ENCODE measurements at regions not wholly inside any gene's neighbourhood (a gene's known extent, or its start where the extent isn't known, plus 50 kb on each side); places are given as distances from the start of the nearest gene placed in this dataset.

GRCh38 chr12:124464830-124465229, 102.6 kb downstream of the NCOR2 start:
- TF ChIP-seq CTCF (IDR thresholded peaks at IDR 0.05; ENCODE audit: control extremely low read depth, extremely low read depth) = no peak
- Histone ChIP-seq H3K36me3 (ENCODE audit: control insufficient read depth in 4 of 4, insufficient read depth in 4 of 4, low read length in 4 of 4) (peaks cover 6 to 52% (median 33%) of the 10 kb centered on the region in 4 donors), H3K27me3 (ENCODE audit: control insufficient read depth in 3 of 3, insufficient read depth in 3 of 3, low read length in 2 of 3) (no peaks in the 10 kb centered on the region), H3K27ac (ENCODE audit: low read depth in 1 of 2, low read length in 1 of 2) (no peak overlapping the region), H3K4me1 (ENCODE audit: control insufficient read depth in 5 of 5, insufficient read depth in 5 of 5, low read length in 5 of 5) (peaks cover 0 to 2% (median 0%) of the 10 kb centered on the region in 5 donors), H3K9ac (ENCODE audit: insufficient read depth in 1 of 2, low read length in 2 of 2) (no peak overlapping the region), H3K9me3 (ENCODE audit: control insufficient read depth in 4 of 4, insufficient read depth in 3 of 4, low read length in 3 of 4) (peaks cover 0 to 14% (median 4%) of the 10 kb centered on the region in 4 donors), H3K4me3 (no peak overlapping the region)
- DNase-seq (no peak), ATAC-seq (ENCODE audit: insufficient read depth, low FRiP score) (no peak)
- WGBS, 2 donors = 95% methylated on average over 4 of the region's 4 CpGs

GRCh38 chr12:124464062-124464461, 103.3 kb downstream of the NCOR2 start:
- DNase-seq (peak; percentile 36 to 68 (median 43)), ATAC-seq (ENCODE audit: insufficient read depth, low FRiP score) (no peak)
- peaks cover 6 to 50% (median 35%) of the 10 kb centered on the region in 4 donors for H3K36me3 ChIP-seq (ENCODE audit: control insufficient read depth in 4 of 4, insufficient read depth in 4 of 4, low read length in 4 of 4)
- 22 to 39% methylated on average over 4 of the region's 4 CpGs for WGBS, 2 donors
- no peak overlapping the region for H3K9ac ChIP-seq (ENCODE audit: insufficient read depth in 1 of 2, low read length in 2 of 2)
- no peaks in the 10 kb centered on the region for H3K27me3 ChIP-seq (ENCODE audit: control insufficient read depth in 3 of 3, insufficient read depth in 3 of 3, low read length in 2 of 3)
- peaks cover 0 to 14% (median 3%) of the 10 kb centered on the region in 4 donors for H3K9me3 ChIP-seq (ENCODE audit: control insufficient read depth in 4 of 4, insufficient read depth in 3 of 4, low read length in 3 of 4)
- no peak overlapping the region for H3K4me3 ChIP-seq
- H3K27ac ChIP-seq (ENCODE audit: low read depth in 1 of 2, low read length in 1 of 2) = no peak overlapping the region
- no peak for TF ChIP-seq CTCF (IDR thresholded peaks at IDR 0.05; ENCODE audit: control extremely low read depth, extremely low read depth)
- peaks cover 0 to 2% (median 0%) of the 10 kb centered on the region in 5 donors for H3K4me1 ChIP-seq (ENCODE audit: control insufficient read depth in 5 of 5, insufficient read depth in 5 of 5, low read length in 5 of 5)

- no peak overlapping the region for H3K9ac ChIP-seq (ENCODE audit: insufficient read depth in 1 of 2, low read length in 2 of 2)
- no peak for DNase-seq
- H3K4me1 ChIP-seq (ENCODE audit: control insufficient read depth in 5 of 5, insufficient read depth in 5 of 5, low read length in 5 of 5) = peaks cover 0 to 2% (median 0%) of the 10 kb centered on the region in 5 donors
- no peak for ATAC-seq (ENCODE audit: insufficient read depth, low FRiP score)
- no peak overlapping the region for H3K27ac ChIP-seq (ENCODE audit: low read depth in 1 of 2, low read length in 1 of 2)
- 88 to 90% methylated on average over 23 of the region's 23 CpGs for WGBS, 2 donors
- no peak for TF ChIP-seq CTCF (IDR thresholded peaks at IDR 0.05; ENCODE audit: control extremely low read depth, extremely low read depth)
- no peaks in the 10 kb centered on the region for H3K27me3 ChIP-seq (ENCODE audit: control insufficient read depth in 3 of 3, insufficient read depth in 3 of 3, low read length in 2 of 3)
- H3K9me3 ChIP-seq (ENCODE audit: control insufficient read depth in 4 of 4, insufficient read depth in 3 of 4, low read length in 3 of 4) = peaks cover 0 to 11% (median 2%) of the 10 kb centered on the region in 4 donors
- peaks cover 6 to 48% (median 36%) of the 10 kb centered on the region in 4 donors for H3K36me3 ChIP-seq (ENCODE audit: control insufficient read depth in 4 of 4, insufficient read depth in 4 of 4, low read length in 4 of 4)
- H3K4me3 ChIP-seq = no peak overlapping the region
Measured at GRCh38 chr12:124463341-124463921, 104.0 kb downstream of the NCOR2 start.

GRCh38 chr12:124462750-124463149, 104.7 kb downstream of the NCOR2 start:
- Histone ChIP-seq H3K9ac (ENCODE audit: insufficient read depth in 1 of 2, low read length in 2 of 2) (no peak overlapping the region), H3K4me3 (no peak overlapping the region), H3K9me3 (ENCODE audit: control insufficient read depth in 4 of 4, insufficient read depth in 3 of 4, low read length in 3 of 4) (peaks cover 0 to 11% (median 2%) of the 10 kb centered on the region in 4 donors), H3K27ac (ENCODE audit: low read depth in 1 of 2, low read length in 1 of 2) (no peak overlapping the region), H3K27me3 (ENCODE audit: control insufficient read depth in 3 of 3, insufficient read depth in 3 of 3, low read length in 2 of 3) (no peaks in the 10 kb centered on the region), H3K4me1 (ENCODE audit: control insufficient read depth in 5 of 5, insufficient read depth in 5 of 5, low read length in 5 of 5) (peaks cover 0 to 6% (median 2%) of the 10 kb centered on the region in 5 donors), H3K36me3 (ENCODE audit: control insufficient read depth in 4 of 4, insufficient read depth in 4 of 4, low read length in 4 of 4) (peaks cover 6 to 48% (median 36%) of the 10 kb centered on the region in 4 donors)
- DNase-seq (no peak), ATAC-seq (ENCODE audit: insufficient read depth, low FRiP score) (no peak)
- 90 to 95% methylated on average over 9 of the region's 9 CpGs for WGBS, 2 donors
- no peak for TF ChIP-seq CTCF (IDR thresholded peaks at IDR 0.05; ENCODE audit: control extremely low read depth, extremely low read depth)
